HuH-7 (cell line): ENCODE measurements at regions not wholly inside any gene's neighbourhood (a gene's known extent, or its start where the extent isn't known, plus 50 kb on each side); places are given as distances from the start of the nearest gene placed in this dataset.

Experiments
- DNase-seq: peaks from one replicate; pipeline ENCODE4 v3.0.0; 2011; ENCODE audit warnings: low spot score

- no peak for DNase-seq
Measured at GRCh38 chr4:161010227-161010626, 1153.6 kb downstream of the FSTL5 start.
